ENCODE measurements at regions not wholly inside any gene's neighbourhood (a gene's known extent, or its start where the extent isn't known, plus 50 kb on each side); places are given as distances from the start of the nearest gene placed in this dataset.

GRCh38 chr20:48262466-48262865 lies 477.2 kb upstream of the SULF2 start:
- DNase-seq: no peak

DNA sequence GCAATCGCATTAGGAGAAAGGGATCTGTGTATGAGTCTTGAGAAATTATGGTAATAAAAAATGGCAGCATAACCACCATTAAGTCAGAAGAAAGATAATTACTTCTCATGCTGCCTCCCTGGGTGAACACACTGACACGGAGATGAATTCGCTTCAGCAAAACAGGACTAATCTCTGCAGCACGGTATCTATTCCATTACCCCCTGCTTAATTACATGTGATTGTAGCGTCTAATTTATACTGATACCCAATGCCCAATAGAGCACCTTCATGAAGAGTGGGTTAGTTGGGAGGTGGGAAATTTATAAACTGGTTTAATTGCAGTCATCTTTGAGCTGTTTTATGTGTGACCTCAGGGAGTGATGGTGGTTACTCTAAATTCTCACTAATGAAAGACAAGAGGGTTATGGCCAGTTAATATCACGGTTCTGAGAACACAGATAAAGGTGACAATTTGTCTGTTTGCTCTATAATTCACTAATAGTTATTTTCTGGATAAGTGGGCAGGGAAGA lies 476.2 kb upstream of the SULF2 start:
- no peak for DNase-seq

DNA sequence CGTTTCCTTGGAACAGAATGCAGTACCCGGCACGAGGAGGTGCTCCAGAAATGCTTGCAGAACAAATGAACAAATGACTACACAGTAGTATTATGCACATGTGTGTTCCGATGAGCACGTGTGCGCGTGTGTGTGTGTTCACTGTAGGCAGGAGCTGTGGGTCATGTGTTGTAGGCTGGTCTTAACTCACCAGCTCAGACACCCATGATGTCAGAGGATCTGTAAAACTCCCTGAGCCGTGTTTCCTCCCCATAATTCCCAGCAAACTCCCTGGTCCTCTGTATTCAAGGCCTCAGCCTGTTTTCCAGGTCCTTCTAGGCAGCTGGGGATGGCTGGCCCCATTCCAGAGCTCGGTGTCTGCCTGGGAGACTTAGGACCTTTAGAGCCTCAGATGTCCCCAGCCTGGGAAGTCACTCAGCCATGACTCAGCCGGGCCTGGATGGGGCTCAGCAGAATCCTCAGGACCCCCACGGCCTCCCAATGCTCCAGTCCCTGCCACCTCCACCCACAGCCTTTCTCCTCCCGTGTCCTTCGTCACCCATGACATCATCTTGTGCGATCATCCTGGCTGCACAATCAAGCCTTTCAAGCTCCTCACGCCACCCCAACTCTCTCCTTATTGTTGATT lies 475.0 kb upstream of the SULF2 start:
- no peak for DNase-seq

- no peak for DNase-seq
Observed at GRCh38 chr20:48259456-48259855, 474.2 kb upstream of the SULF2 start.

DNA sequence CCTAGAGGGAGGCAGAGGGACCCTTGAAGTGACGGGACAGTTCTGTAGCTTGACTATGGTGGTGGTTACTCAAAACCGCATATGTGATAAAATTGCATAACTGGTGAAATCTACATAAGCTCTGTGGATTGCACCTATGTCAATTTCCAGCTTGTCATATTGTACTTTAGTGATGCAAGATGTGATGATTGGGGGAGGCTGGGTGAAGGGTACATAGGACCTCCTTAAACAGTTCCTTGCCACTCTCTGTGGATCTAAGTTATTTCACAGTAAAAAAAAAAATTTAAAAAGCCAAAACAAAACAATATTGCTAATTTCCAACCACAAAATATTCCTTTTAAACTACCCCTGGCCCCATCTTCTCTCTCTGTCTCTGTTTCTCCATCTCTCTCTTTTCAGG lies 472.6 kb upstream of the SULF2 start:
- no peak for DNase-seq

GRCh38 chr20:48247961-48248360 lies 462.7 kb upstream of the SULF2 start:
- no peak for DNase-seq

GRCh38 chr20:48246061-48246790 lies 460.9 kb upstream of the SULF2 start:
- DNase-seq: no peak

GRCh38 chr20:48242623-48243022 lies 457.3 kb upstream of the SULF2 start:
- no peak for DNase-seq

GRCh38 chr20:48241482-48241881 lies 456.2 kb upstream of the SULF2 start:
- no peak for DNase-seq

- DNase-seq: no peak
Observed at GRCh38 chr20:48238781-48239180, 453.5 kb upstream of the SULF2 start.

- DNase-seq: no peak
Observed at GRCh38 chr20:48238326-48238725, 453.0 kb upstream of the SULF2 start.

- no peak for DNase-seq
Observed at GRCh38 chr20:48236000-48236970, 451.0 kb upstream of the SULF2 start.

DNA sequence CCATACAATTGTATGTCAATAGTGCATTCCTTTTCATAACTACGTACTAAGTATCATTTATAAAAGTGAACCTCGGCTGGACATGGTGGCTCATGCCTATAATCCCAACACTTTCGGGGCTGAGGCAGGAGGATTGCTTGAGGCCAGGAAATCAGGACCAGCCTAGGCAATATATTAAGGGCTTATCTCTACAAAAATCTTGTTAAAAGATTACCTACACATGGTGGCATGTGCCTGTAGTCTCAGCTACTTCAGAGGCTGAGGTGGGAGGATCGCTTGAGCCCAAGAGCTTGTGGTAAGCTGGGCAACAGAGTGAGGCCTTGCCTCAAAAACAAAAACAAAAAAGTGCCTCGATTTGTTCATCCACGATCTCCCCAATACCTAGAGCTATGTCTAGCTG lies 449.7 kb upstream of the SULF2 start:
- no peak for DNase-seq

GRCh38 chr20:48231253-48231930 lies 446.1 kb upstream of the SULF2 start:
- no peak for DNase-seq

DNA sequence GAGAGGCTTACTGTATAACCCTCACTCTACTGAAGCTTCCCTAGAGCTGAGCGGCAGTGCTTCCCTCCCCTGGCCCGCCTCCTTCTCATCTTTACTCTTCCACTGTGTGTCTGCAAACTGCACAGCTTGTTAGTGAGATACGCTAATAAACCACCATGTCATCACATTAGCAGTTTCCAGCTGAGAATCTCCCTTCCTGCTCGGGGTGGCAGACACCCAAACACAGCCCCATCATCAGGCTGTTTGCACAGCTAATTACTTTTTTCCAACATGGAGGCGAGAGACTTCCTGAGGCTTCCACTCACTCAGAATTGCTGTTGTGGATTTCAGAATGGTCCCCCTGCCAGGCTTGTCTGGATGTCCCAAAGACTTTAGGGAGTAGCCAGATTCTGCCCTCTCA lies 444.9 kb upstream of the SULF2 start:
- DNase-seq: no peak

GRCh38 chr20:48227381-48227780 lies 442.1 kb upstream of the SULF2 start:
- DNase-seq: no peak

DNA sequence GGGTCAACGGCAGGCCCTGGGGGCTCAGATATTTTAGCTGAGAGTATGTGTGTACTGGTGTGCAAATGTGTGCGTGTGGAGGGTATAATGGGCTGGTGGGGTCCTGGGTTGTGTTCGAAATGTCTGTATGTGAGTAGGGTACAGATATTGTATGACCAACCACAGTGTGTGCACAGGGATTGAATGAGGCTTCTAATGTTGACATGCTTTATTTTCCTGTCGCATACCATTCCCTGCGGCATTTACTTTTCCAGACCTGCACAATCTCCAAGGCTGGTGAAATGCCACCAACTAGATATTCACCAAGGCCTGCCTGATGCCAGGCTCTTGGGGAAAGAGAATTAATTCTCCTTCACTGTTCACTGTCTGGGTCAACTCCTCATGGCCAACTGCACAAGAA lies 441.4 kb upstream of the SULF2 start:
- no peak for DNase-seq

- DNase-seq: no peak
Observed at GRCh38 chr20:48224533-48225050, 439.3 kb upstream of the SULF2 start.

DNA sequence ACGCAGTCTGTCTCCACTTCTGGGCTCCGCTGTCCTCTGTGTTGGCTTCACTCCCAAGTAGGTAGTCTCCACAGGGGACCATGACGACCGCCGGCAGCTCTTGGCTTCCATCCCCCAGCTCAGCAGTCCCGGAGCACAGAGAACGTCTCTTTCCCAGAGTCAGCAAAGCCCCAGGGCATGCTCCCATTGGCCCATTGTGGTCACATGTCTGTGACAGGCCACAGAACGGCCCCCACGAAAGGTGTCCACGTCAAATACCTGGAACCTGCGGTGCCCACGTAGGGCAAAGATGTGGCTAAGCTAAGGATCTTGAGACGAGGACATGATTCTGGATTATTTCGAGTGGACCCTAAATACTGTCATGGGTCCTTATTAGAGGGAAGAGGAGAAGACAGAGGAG lies 438.4 kb upstream of the SULF2 start:
- no peak for DNase-seq

DNA sequence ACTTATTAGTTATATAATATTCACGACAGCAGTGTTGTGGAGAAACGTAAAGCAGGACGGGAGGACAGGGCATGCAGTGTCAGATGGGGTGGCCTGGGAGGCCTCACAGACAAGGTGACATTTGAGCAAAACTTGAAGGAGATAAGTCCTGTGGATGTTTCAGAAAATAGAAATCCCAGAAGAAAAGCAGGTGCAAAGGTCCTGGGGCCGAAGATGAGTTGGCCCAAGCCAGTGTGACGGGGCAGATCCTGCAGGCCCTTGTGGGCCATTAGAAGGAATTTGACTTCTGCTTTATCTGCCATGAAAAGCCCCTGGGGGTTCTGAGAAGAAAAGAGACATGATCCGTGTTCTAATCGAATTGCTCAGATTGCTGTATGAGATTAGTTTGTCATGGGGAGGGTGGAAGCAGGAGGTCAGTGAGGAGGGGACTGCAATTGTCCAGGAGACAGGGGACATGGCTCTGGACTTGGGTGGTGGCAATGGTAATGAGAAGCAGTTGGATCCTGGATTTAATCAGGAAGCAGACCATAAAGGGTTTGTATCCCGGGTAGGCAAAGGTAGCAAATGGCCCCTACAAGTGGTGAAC lies 437.4 kb upstream of the SULF2 start:
- DNase-seq: no peak

DNA sequence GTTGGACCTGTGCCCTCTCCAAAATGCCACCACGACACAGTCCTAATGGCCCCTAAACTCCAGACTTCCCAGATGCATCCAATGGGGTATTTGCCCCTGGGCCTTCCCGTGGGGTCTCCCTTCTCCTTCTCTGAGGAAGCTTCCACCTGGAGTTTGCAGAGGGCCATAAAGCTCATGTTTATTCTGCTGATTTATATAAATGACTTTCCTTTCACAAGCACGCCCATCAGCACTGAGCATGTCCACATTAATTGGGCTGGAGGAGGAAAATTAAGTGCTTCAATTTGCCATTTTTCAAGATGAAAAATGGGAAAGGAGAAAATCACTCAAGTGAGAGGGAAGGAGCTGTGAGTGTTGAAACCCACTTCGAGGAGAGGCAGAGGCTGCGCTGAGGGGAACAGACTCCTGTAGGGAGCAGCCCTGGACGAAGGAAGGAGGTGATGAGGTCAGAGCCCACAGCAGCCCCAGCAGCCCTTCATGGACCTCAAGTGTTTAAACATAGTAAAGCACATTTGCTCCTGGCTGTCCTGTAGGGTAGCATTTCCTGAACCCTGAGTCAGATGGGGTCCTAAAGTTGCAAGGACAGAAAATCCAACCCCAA lies 434.9 kb upstream of the SULF2 start:
- no peak for DNase-seq

DNA sequence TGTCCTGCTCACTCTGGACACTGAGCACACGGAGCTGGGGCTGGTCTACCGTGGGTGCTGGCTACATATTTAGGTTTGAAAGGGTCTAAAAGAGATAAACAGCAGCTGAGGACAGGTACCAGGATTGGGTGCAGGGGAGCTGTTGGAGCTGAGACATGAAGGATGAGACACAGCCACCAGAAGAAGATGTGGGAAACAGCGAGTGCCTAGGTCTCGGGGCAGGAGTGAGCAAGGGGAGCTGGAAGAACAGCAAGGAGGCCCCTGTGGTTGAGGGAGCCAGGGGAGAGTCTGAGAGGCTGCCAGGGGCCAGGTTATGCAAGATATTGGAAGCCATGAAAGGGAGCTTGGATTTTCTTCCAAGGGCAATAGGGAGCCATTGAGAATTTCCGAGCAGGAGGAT lies 434.0 kb upstream of the SULF2 start:
- DNase-seq: no peak
